CD14-positive monocyte (primary cell): ENCODE measurements at regions not wholly inside any gene's neighbourhood (a gene's known extent, or its start where the extent isn't known, plus 50 kb on each side); places are given as distances from the start of the nearest gene placed in this dataset.

ENCODE experiments used
- DNase-seq, 3 donors: peaks; one replicate each; pipeline ENCODE4 v3.0.0-alpha.2; 2011 to 2022
- H2AFZ ChIP-seq: 2 replicates; pipeline ENCODE4 v1.6.0; 2012; ENCODE audit warnings: mild to moderate bottlenecking, low read depth, low read length, inconsistent platforms; ENCODE audit not compliant: insufficient read depth, poor library complexity, severe bottlenecking
- H3K27ac ChIP-seq, 2 donors: 1 replicate in 1 of 2; 2 replicates in 1 of 2; pipeline ENCODE4 v1.5.1; 2012 to 2013; ENCODE audit warnings: low read length in 2 of 2, control low read depth in 1 of 2, inconsistent platforms in 1 of 2, low read depth in 1 of 2, mild to moderate bottlenecking in 1 of 2
- H3K27me3 ChIP-seq, 2 donors: one replicate each; pipeline versions ENCODE4 v1.6.0 to v1.6.1; 2011 to 2013; ENCODE audit warnings: low read length in 2 of 2; ENCODE audit not compliant: control insufficient read depth in 2 of 2, insufficient read depth in 2 of 2
- H3K36me3 ChIP-seq, 2 donors: replicated peaks in 1 of 2; 1 replicate in 1 of 2; 2 replicates in 1 of 2; pipeline versions ENCODE4 v1.5.1 to v1.6.1; 2012 to 2013; ENCODE audit warnings: low read length in 2 of 2, control low read depth in 1 of 2, inconsistent platforms in 1 of 2, mild to moderate bottlenecking in 1 of 2; ENCODE audit not compliant: insufficient read depth in 2 of 2, control insufficient read depth in 1 of 2
- H3K4me1 ChIP-seq, 2 donors: 1 replicate in 1 of 2; 2 replicates in 1 of 2; pipeline versions ENCODE4 v1.5.1 to v1.6.1; 2012 to 2013; ENCODE audit warnings: low read length in 2 of 2, control low read depth in 1 of 2, inconsistent platforms in 1 of 2, mild to moderate bottlenecking in 1 of 2, moderate library complexity in 1 of 2; ENCODE audit not compliant: insufficient read depth in 2 of 2, control insufficient read depth in 1 of 2
- H3K4me2 ChIP-seq: replicated peaks from 2 replicates; pipeline ENCODE3; 2012; ENCODE audit warnings: low read length, moderate library complexity, mild to moderate bottlenecking; ENCODE audit not compliant: poor library complexity, severe bottlenecking; ENCODE audit errors: extremely low read depth
- H3K4me3 ChIP-seq, 3 experiments: fragments of 200-600 bp in 1 of 3; sonication (generic) in 1 of 3; replicated peaks in 1 of 3; 1 replicate in 2 of 3; 2 replicates in 1 of 3; pipeline ENCODE4 v1.5.1; 2011 to 2013; ENCODE audit warnings: low read length in 3 of 3, mild to moderate bottlenecking in 3 of 3, control low read depth in 2 of 3, low read depth in 2 of 3, inconsistent platforms in 1 of 3, moderate library complexity in 1 of 3
- H3K79me2 ChIP-seq: 2 replicates; pipeline ENCODE4 v1.6.0; 2012; ENCODE audit warnings: mild to moderate bottlenecking, control low read depth, inconsistent platforms, low read length, moderate library complexity; ENCODE audit not compliant: insufficient read depth
- H3K9ac ChIP-seq: 2 replicates; pipeline ENCODE4 v1.6.0; 2017; ENCODE audit warnings: low read length, mild to moderate bottlenecking; ENCODE audit not compliant: insufficient read depth, poor library complexity, severe bottlenecking
- H3K9me3 ChIP-seq, 2 donors: replicated peaks in 1 of 2; 1 replicate in 1 of 2; 2 replicates in 1 of 2; pipeline versions ENCODE4 v1.5.1 to v1.6.1; 2012 to 2013; ENCODE audit warnings: low read length in 2 of 2, control low read depth in 1 of 2; ENCODE audit not compliant: control insufficient read depth in 1 of 2, insufficient read depth in 1 of 2
- H4K20me1 ChIP-seq: 2 replicates; pipeline ENCODE4 v1.6.0; 2012; ENCODE audit warnings: mild to moderate bottlenecking, low read length, control low read depth, moderate library complexity; ENCODE audit not compliant: insufficient read depth
- H3K27ac Mint-ChIP-seq, 7 donors: one replicate each; pipeline ENCODE4 v1.8.0; 2020; ENCODE audit warnings: mild to moderate bottlenecking in 7 of 7, mixed read lengths in 7 of 7, moderate library complexity in 6 of 7, inconsistent platforms in 2 of 7
- H3K27me3 Mint-ChIP-seq, 3 donors: one replicate each; pipeline ENCODE4 v1.8.0; 2021 to 2022; ENCODE audit warnings: low read depth in 3 of 3, mild to moderate bottlenecking in 3 of 3, mixed read lengths in 3 of 3, moderate library complexity in 3 of 3, inconsistent platforms in 1 of 3
- H3K36me3 Mint-ChIP-seq, 2 donors: one replicate each; pipeline ENCODE4 v1.8.0; 2020; ENCODE audit warnings: mixed read lengths in 2 of 2, inconsistent platforms in 1 of 2, mild to moderate bottlenecking in 1 of 2
- H3K4me1 Mint-ChIP-seq: one replicate; pipeline ENCODE4 v1.8.0; 2020; ENCODE audit warnings: mild to moderate bottlenecking, mixed read lengths
- H3K4me3 Mint-ChIP-seq, 2 donors: one replicate each; pipeline ENCODE4 v1.8.0; 2020; ENCODE audit warnings: mild to moderate bottlenecking in 2 of 2, mixed read lengths in 2 of 2, moderate library complexity in 1 of 2
- H3K9me3 Mint-ChIP-seq, 7 donors: one replicate each; pipeline ENCODE4 v1.8.0; 2020 to 2022; ENCODE audit warnings: mixed read lengths in 7 of 7, mild to moderate bottlenecking in 6 of 7, moderate library complexity in 6 of 7, inconsistent platforms in 2 of 7
- WGBS: methylation state at CpG from one replicate; pipeline ENCODE4 v1.1.5; 2013; ENCODE audit warnings: missing lambda C conversion rate; ENCODE audit not compliant: insufficient coverage; 5-methylcytosine and 5-hydroxymethylcytosine counted together
- intact Hi-C, 2 donors: fragments of 100-400 bp; cut with micrococcal nuclease; formaldehyde crosslinking; loops; one replicate each; pipeline versions ENCODE4 v1.15.0 to v1.15.1; 2023
- TF ChIP-seq, protein P1 (sequence below): fragments of 200-600 bp; IDR thresholded peaks from one replicate; pipeline ENCODE4 v1.8.0; 2022; ENCODE audit warnings: antibody characterized with exemption, mild to moderate bottlenecking

DNA sequence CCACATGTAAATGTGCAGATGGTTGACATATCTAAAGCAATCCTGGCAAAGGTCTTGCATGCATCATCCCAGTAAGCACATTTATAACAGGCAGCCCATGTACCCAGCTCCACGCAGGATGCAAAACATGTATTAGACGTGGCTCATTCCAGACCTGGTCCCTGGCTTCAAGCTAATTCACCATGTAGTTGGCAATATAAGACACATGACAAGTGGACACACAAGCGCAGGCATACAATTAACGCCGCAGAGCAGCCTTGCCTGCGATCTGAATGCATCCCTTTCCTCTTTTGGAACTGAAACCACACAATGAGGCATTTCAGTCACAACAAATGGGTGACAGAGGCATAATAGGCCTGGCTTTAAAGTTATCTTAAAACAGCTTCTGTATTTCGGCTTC, 114.5 kb upstream of the TRIM2 start:
- Mint-ChIP-seq H3K4me3 (no peak overlapping the region), H3K27ac (no peak overlapping the region), H3K36me3 (no peaks in the 10 kb centered on the region), H3K4me1 (peaks cover 6% of the 10 kb centered on the region), H3K9me3 (no peaks in the 10 kb centered on the region), H3K27me3 (peaks cover 0 to 2% (median 0%) of the 10 kb centered on the region in 3 donors)
- intact Hi-C loops: no loop called here
- H3K27ac ChIP-seq: no peak overlapping the region
- TF ChIP-seq, protein P1, sequence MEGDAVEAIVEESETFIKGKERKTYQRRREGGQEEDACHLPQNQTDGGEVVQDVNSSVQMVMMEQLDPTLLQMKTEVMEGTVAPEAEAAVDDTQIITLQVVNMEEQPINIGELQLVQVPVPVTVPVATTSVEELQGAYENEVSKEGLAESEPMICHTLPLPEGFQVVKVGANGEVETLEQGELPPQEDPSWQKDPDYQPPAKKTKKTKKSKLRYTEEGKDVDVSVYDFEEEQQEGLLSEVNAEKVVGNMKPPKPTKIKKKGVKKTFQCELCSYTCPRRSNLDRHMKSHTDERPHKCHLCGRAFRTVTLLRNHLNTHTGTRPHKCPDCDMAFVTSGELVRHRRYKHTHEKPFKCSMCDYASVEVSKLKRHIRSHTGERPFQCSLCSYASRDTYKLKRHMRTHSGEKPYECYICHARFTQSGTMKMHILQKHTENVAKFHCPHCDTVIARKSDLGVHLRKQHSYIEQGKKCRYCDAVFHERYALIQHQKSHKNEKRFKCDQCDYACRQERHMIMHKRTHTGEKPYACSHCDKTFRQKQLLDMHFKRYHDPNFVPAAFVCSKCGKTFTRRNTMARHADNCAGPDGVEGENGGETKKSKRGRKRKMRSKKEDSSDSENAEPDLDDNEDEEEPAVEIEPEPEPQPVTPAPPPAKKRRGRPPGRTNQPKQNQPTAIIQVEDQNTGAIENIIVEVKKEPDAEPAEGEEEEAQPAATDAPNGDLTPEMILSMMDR: no peak
- H3K4me2 ChIP-seq: no peak overlapping the region
- no peaks in the 10 kb centered on the region for H3K27me3 ChIP-seq
- H4K20me1 ChIP-seq: no peaks in the 10 kb centered on the region
- no peak overlapping the region for H3K4me3 ChIP-seq
- no peak overlapping the region for H2AFZ ChIP-seq
- no peaks in the 10 kb centered on the region for H3K9me3 ChIP-seq
- peaks cover 0 to 3% of the 10 kb centered on the region in 2 donors for H3K4me1 ChIP-seq
- WGBS: 96% methylated on average over 6 of the region's 7 CpGs
- no peak for DNase-seq
- H3K9ac ChIP-seq: no peak overlapping the region
- H3K36me3 ChIP-seq: no peaks in the 10 kb centered on the region
- no peaks in the 10 kb centered on the region for H3K79me2 ChIP-seq

DNA sequence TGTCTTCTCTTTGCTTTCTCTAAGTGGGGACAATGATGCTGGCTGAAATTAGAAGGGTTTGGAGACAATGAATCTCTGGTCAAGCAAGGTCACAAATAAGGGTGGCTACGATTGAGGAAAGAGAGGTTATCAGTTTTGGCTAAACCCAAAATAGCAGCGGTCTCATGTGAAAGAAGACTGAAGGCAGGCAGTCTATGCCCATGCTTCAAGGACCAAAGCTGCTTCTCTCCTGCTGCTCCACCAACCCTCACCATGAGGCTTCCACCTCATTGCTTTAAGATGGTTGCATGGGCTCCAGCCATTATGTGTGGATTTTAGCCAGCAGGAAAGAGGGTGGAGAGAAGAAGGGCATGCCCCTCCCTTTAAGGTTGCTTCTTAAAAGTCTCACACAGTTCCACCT, 114.1 kb upstream of the TRIM2 start:
- H3K36me3 Mint-ChIP-seq: no peaks in the 10 kb centered on the region
- peaks cover 0 to 3% of the 10 kb centered on the region in 2 donors for H3K4me1 ChIP-seq
- H3K4me2 ChIP-seq: no peak overlapping the region
- intact Hi-C loops: no loop called here
- H3K4me3 Mint-ChIP-seq: no peak overlapping the region
- H3K79me2 ChIP-seq: no peaks in the 10 kb centered on the region
- H3K36me3 ChIP-seq: no peaks in the 10 kb centered on the region
- H3K9me3 ChIP-seq: no peaks in the 10 kb centered on the region
- H3K27me3 ChIP-seq: no peaks in the 10 kb centered on the region
- no peak overlapping the region for H3K4me3 ChIP-seq
- H2AFZ ChIP-seq: no peak overlapping the region
- H3K9ac ChIP-seq: no peak overlapping the region
- TF ChIP-seq, protein P1: no peak
- no peaks in the 10 kb centered on the region for H3K9me3 Mint-ChIP-seq
- no CpG with 5 or more reads among the region's 2 CpGs for WGBS
- no peak overlapping the region for H3K27ac ChIP-seq
- no peaks in the 10 kb centered on the region for H4K20me1 ChIP-seq
- H3K4me1 Mint-ChIP-seq: peaks cover 3% of the 10 kb centered on the region
- H3K27me3 Mint-ChIP-seq: peaks cover 0 to 2% (median 0%) of the 10 kb centered on the region in 3 donors
- no peak overlapping the region for H3K27ac Mint-ChIP-seq
- DNase-seq: no peak
